Mesenchymal stem cell (in vitro differentiated cells and primary cell): ENCODE measurements at regions not wholly inside any gene's neighbourhood (a gene's known extent, or its start where the extent isn't known, plus 50 kb on each side); places are given as distances from the start of the nearest gene placed in this dataset.

Experiments used
- DNase-seq: peaks from one replicate; pipeline ENCODE4 v3.0.0-alpha.2; 2013
- H2AFZ ChIP-seq: one replicate; pipeline ENCODE4 v1.6.1; 2013; ENCODE audit warnings: low read depth, mild to moderate bottlenecking, control low read depth, inconsistent platforms, low read length, moderate library complexity
- H2AK5ac ChIP-seq: 2 replicates; pipeline ENCODE4 v1.6.1; 2013; ENCODE audit warnings: low read length, moderate library complexity, mild to moderate bottlenecking, inconsistent platforms; ENCODE audit not compliant: severe bottlenecking
- H2BK120ac ChIP-seq: one replicate; pipeline ENCODE4 v1.6.1; 2013; ENCODE audit warnings: low read depth, mild to moderate bottlenecking, inconsistent platforms, low read length, moderate library complexity
- H2BK12ac ChIP-seq, 2 experiments: one replicate each; pipeline ENCODE4 v1.6.1; 2013; ENCODE audit warnings: inconsistent platforms in 2 of 2, low read length in 2 of 2, mild to moderate bottlenecking in 2 of 2, moderate library complexity in 2 of 2, control low read depth in 1 of 2
- H2BK15ac ChIP-seq: one replicate; pipeline ENCODE4 v1.6.1; 2013; ENCODE audit warnings: mild to moderate bottlenecking, low read depth, inconsistent platforms; ENCODE audit not compliant: poor library complexity, severe bottlenecking
- H2BK5ac ChIP-seq: 2 replicates; pipeline ENCODE4 v1.6.1; 2013; ENCODE audit warnings: low read depth, mild to moderate bottlenecking, low read length, control low read depth, inconsistent platforms; ENCODE audit not compliant: poor library complexity, severe bottlenecking
- H3K14ac ChIP-seq, 2 experiments: one replicate each; pipeline ENCODE4 v1.6.1; 2013; ENCODE audit warnings: inconsistent platforms in 2 of 2, low read length in 2 of 2, control low read depth in 1 of 2, mild to moderate bottlenecking in 1 of 2, moderate library complexity in 1 of 2
- H3K18ac ChIP-seq, 2 experiments: one replicate each; pipeline ENCODE4 v1.6.1; 2013; ENCODE audit warnings: inconsistent platforms in 2 of 2, low read length in 2 of 2, control low read depth in 1 of 2, low read depth in 1 of 2, mild to moderate bottlenecking in 1 of 2
- H3K23ac ChIP-seq, 2 experiments: one replicate each; pipeline ENCODE4 v1.6.1; 2013; ENCODE audit warnings: inconsistent platforms in 2 of 2, low read length in 2 of 2, mild to moderate bottlenecking in 2 of 2, moderate library complexity in 2 of 2, control low read depth in 1 of 2
- H3K27ac ChIP-seq: 2 replicates; pipeline ENCODE4 v1.5.1; 2013; ENCODE audit warnings: mild to moderate bottlenecking, moderate library complexity, low read length, control low read depth, inconsistent platforms; ENCODE audit not compliant: poor library complexity, severe bottlenecking
- H3K27me3 ChIP-seq, 2 experiments: 2 replicates each; pipeline versions ENCODE4 v1.6.1 to v1.7.0; 2013; ENCODE audit warnings: low read length in 2 of 2, mild to moderate bottlenecking in 2 of 2, moderate library complexity in 2 of 2, control low read depth in 1 of 2, inconsistent platforms in 1 of 2; ENCODE audit not compliant: control insufficient read depth in 1 of 2, insufficient read depth in 1 of 2
- H3K36me3 ChIP-seq, 2 experiments: 2 replicates each; pipeline versions ENCODE4 v1.6.1 to v1.7.0; 2013; ENCODE audit warnings: low read length in 2 of 2, control low read depth in 1 of 2, inconsistent platforms in 1 of 2, low read depth in 1 of 2, mild to moderate bottlenecking in 1 of 2; ENCODE audit not compliant: insufficient read depth in 2 of 2, control insufficient read depth in 1 of 2
- H3K4ac ChIP-seq, 2 experiments: one replicate each; pipeline ENCODE4 v1.6.1; 2013; ENCODE audit warnings: inconsistent platforms in 2 of 2, low read length in 2 of 2, mild to moderate bottlenecking in 2 of 2, moderate library complexity in 2 of 2, control low read depth in 1 of 2, low read depth in 1 of 2
- H3K4me1 ChIP-seq: 2 replicates; pipeline ENCODE4 v1.6.1; 2013; ENCODE audit warnings: low read depth, low read length, control low read depth; ENCODE audit not compliant: control insufficient read depth, insufficient read depth
- H3K4me2 ChIP-seq: 2 replicates; pipeline ENCODE4 v1.6.1; 2013; ENCODE audit warnings: low read length, mild to moderate bottlenecking, inconsistent platforms; ENCODE audit not compliant: poor library complexity, severe bottlenecking
- H3K4me3 ChIP-seq, 2 experiments: 2 replicates each; pipeline versions ENCODE4 v1.5.1 to v1.7.0; 2013; ENCODE audit warnings: low read length in 2 of 2, mild to moderate bottlenecking in 2 of 2, control low read depth in 1 of 2, low read depth in 1 of 2; ENCODE audit not compliant: insufficient read depth in 1 of 2
- H3K79me1 ChIP-seq: replicated peaks from 2 replicates; pipeline ENCODE4 v1.6.1; 2013; ENCODE audit warnings: mild to moderate bottlenecking, control low read depth, low read length, inconsistent platforms; ENCODE audit not compliant: poor library complexity, severe bottlenecking
- H3K9ac ChIP-seq: 2 replicates; pipeline ENCODE4 v1.7.0; 2013; ENCODE audit warnings: mild to moderate bottlenecking, low read length, moderate library complexity
- H3K9me3 ChIP-seq: 2 replicates; pipeline ENCODE4 v1.7.0; 2013; ENCODE audit warnings: mild to moderate bottlenecking, low read length; ENCODE audit not compliant: control insufficient read depth
- H4K8ac ChIP-seq: one replicate; pipeline ENCODE4 v1.6.1; 2013; ENCODE audit warnings: inconsistent platforms, mild to moderate bottlenecking, low read length, moderate library complexity
- H4K91ac ChIP-seq: one replicate; pipeline ENCODE4 v1.6.1; 2013; ENCODE audit warnings: mild to moderate bottlenecking, low read length, inconsistent platforms
- WGBS: methylation state at CpG from one replicate; pipeline ENCODE4 v1.1.7; 2013; ENCODE audit warnings: mixed read lengths; 5-methylcytosine and 5-hydroxymethylcytosine counted together

- no peak overlapping the region for H3K4me3 ChIP-seq
- H2BK12ac ChIP-seq = no peak overlapping the region
- H3K14ac ChIP-seq = no peak overlapping the region
- H2BK120ac ChIP-seq = no peak overlapping the region
- no peak overlapping the region for H4K8ac ChIP-seq
- H3K79me1 ChIP-seq = no peaks in the 10 kb centered on the region
- no peak overlapping the region for H3K9ac ChIP-seq
- H3K9me3 ChIP-seq = no peaks in the 10 kb centered on the region
- WGBS = 96% methylated on average over 6 of the region's 11 CpGs
- peaks cover 10 to 54% of the 10 kb centered on the region in 2 experiments for H3K27me3 ChIP-seq
- no peak overlapping the region for H3K4ac ChIP-seq
- no peaks in the 10 kb centered on the region for H3K36me3 ChIP-seq
- no peak overlapping the region for H3K23ac ChIP-seq
- H2BK15ac ChIP-seq = no peak overlapping the region
- no peak for DNase-seq
- H3K4me2 ChIP-seq = no peak overlapping the region
- H3K27ac ChIP-seq = no peak overlapping the region
- H2AFZ ChIP-seq = no peak overlapping the region
- no peak overlapping the region for H2BK5ac ChIP-seq
- H3K4me1 ChIP-seq = peaks cover 4% of the 10 kb centered on the region
- no peak overlapping the region for H4K91ac ChIP-seq
- H2AK5ac ChIP-seq = no peak overlapping the region
- no peak overlapping the region for H3K18ac ChIP-seq
Measured at GRCh38 chr21:41565550-41565949, 57.6 kb upstream of the TMPRSS2 start.

DNA sequence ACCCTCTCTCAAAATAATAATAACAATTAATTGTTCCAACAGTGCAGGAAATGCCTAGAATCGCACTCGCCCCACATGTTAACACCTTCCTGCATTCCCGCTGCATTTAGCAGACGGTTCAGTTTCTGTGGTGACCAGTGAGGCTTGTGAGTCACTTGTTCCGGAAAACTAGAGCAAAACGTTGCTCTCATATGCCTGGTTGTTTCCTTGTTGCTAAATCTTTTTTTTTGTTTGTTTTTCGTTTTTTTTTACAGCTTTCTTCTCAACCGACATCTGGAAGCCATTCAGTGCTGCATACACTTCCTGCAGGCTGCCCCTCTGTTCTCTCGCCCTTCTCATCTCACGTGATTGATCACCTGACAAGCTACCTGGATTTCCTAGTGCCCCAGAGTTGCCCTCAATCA lies 56.9 kb upstream of the TMPRSS2 start:
- Histone ChIP-seq H3K9ac (no peak overlapping the region), H3K36me3 (no peaks in the 10 kb centered on the region), H3K23ac (no peak overlapping the region), H2AK5ac (no peak overlapping the region), H3K14ac (no peak overlapping the region), H3K9me3 (no peaks in the 10 kb centered on the region), H2BK12ac (no peak overlapping the region), H2AFZ (no peak overlapping the region), H3K4me2 (no peak overlapping the region), H3K27me3 (peaks cover 17 to 54% of the 10 kb centered on the region in 2 experiments), H3K79me1 (no peaks in the 10 kb centered on the region), H3K18ac (no peak overlapping the region), H4K91ac (no peak overlapping the region), H3K4me3 (no peak overlapping the region), H2BK5ac (no peak overlapping the region), H2BK15ac (no peak overlapping the region), H4K8ac (no peak overlapping the region), H2BK120ac (no peak overlapping the region), H3K4me1 (peaks cover 4% of the 10 kb centered on the region), H3K27ac (no peak overlapping the region), H3K4ac (no peak overlapping the region)
- 50% methylated on average over 10 of the region's 10 CpGs for WGBS
- DNase-seq = peak; percentile 71

GRCh38 chr21:41562101-41563000 lies 54.4 kb upstream of the TMPRSS2 start:
- no peak overlapping the region for H2BK5ac ChIP-seq
- H3K4ac ChIP-seq = no peak overlapping the region
- WGBS = 78% methylated on average over 26 of the region's 26 CpGs
- no peak overlapping the region for H2BK12ac ChIP-seq
- no peak overlapping the region for H3K23ac ChIP-seq
- H3K4me3 ChIP-seq = no peak overlapping the region
- H3K27me3 ChIP-seq = peaks cover 22 to 42% of the 10 kb centered on the region in 2 experiments
- no peak overlapping the region for H3K4me2 ChIP-seq
- H3K36me3 ChIP-seq = no peaks in the 10 kb centered on the region
- no peak overlapping the region for H2AFZ ChIP-seq
- H4K91ac ChIP-seq = no peak overlapping the region
- H2BK120ac ChIP-seq = no peak overlapping the region
- no peak overlapping the region for H2AK5ac ChIP-seq
- H4K8ac ChIP-seq = no peak overlapping the region
- H3K9ac ChIP-seq = peak overlapping the region; percentile 58
- DNase-seq = no peak
- H3K79me1 ChIP-seq = no peaks in the 10 kb centered on the region
- H3K18ac ChIP-seq = no peak overlapping the region
- no peak overlapping the region for H3K14ac ChIP-seq
- no peaks in the 10 kb centered on the region for H3K9me3 ChIP-seq
- no peak overlapping the region for H2BK15ac ChIP-seq
- H3K27ac ChIP-seq = no peak overlapping the region
- H3K4me1 ChIP-seq = peaks cover 4% of the 10 kb centered on the region

DNA sequence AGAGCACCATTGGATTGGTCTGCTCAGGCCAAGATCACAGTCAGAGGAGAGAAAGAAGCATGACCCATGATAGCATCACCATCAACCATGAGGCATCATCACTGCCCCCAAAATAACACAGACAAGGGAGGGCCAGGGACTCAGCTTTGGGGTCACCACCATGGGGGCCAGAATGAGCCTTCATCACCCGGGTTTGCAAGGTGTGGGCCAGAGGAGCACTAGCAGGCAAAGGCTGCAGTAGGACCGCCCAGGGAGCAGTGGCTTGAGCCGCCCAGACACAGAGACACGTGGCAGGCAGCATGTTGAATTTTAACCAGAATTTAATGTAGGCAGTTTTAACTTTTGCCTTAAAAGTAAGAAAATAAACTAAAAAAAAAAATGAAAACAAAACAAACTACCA lies 53.7 kb upstream of the TMPRSS2 start:
- Histone ChIP-seq H3K4ac (no peak overlapping the region), H2BK5ac (no peak overlapping the region), H3K9me3 (no peaks in the 10 kb centered on the region), H4K91ac (no peak overlapping the region), H2BK12ac (no peak overlapping the region), H3K14ac (no peak overlapping the region), H3K4me1 (peaks cover 4% of the 10 kb centered on the region), H3K27ac (no peak overlapping the region), H3K18ac (no peak overlapping the region), H3K4me3 (no peak overlapping the region), H3K79me1 (no peaks in the 10 kb centered on the region), H3K23ac (no peak overlapping the region), H2BK15ac (no peak overlapping the region), H2AFZ (no peak overlapping the region), H2BK120ac (no peak overlapping the region), H3K36me3 (no peaks in the 10 kb centered on the region), H3K9ac (peak overlapping the region; percentile 58), H4K8ac (no peak overlapping the region), H3K4me2 (no peak overlapping the region), H3K27me3 (peaks cover 26 to 42% of the 10 kb centered on the region in 2 experiments), H2AK5ac (no peak overlapping the region)
- DNase-seq = no peak
- WGBS = 98% methylated on average over 3 of the region's 4 CpGs
